GM21825 (cell line): ENCODE measurements at regions not wholly inside any gene's neighbourhood (a gene's known extent, or its start where the extent isn't known, plus 50 kb on each side); places are given as distances from the start of the nearest gene placed in this dataset.
A peak's percentile ranks its signal among the peaks of the same experiment; 100 is the strongest.

Experiments used
- ATAC-seq: cut with Tn5 transposase; IDR thresholded peaks from one replicate; pipeline ENCODE4 v1.9.1; 2021; ENCODE audit warnings: mild to moderate bottlenecking, moderate library complexity; ENCODE audit not compliant: unreplicated experiment

DNA sequence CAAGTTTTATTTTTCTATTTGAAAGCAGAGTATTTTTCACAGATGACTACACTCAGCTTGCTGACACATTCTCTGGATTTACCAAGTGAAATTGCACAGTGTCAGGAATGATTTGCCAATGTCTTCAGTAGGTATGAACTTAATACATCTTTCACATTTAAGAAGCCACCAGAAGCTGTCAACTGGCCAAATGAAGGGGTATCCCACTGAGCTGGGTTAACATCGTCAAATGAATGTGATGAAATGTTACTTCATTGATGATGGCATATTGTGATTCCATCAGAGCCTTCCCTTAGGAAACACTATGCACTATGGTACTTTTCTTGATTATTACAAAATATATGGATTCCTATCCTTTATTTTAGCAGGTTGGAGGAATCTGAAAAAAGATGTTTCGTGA, 592.3 kb downstream of the FGF9 start:
- no peak for ATAC-seq

GRCh38 chr13:22265563-22265962, 594.7 kb downstream of the FGF9 start:
- no peak for ATAC-seq

DNA sequence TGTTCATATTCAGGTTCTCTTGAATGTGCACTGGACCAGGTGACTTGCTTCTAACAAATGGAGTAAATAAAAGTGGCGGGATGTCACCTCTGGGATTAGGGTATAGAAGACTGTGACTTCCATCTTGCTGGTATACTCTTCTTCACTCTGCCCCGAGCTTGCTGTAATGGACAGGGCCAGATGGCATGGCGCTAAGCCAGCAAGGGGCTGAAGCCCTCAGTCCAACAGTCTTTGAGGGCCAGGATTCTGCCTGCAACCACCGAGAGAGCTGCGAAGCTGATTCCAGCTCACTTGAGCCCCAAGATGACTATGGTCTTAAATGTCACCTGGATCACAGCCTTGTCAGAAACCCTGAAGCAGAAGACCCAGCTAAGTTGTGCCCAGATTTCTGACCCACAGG, 600.0 kb downstream of the FGF9 start:
- no peak for ATAC-seq

GRCh38 chr13:22271903-22272302, 601.0 kb downstream of the FGF9 start:
- no peak for ATAC-seq

DNA sequence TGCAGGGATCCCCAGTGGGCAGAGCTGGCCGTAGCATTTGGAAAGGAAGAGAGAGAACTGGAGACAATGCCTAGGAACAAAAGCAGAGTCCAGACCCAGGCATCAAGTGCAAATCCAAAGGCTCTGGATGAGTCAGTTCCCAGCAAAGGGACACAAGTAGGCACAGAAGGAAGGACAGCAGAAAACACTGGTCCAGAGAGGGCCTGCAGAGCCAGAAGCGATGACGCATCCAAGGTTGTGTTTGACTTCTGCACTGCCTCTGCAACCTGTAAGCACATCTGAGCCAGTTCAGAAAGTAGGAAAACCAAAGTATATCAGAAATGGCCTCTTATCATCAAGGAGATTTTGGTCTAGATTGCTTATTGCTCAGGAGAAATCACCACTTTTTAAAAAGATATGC, 604.5 kb downstream of the FGF9 start:
- ATAC-seq, result no peak

- no peak for ATAC-seq
Measured at GRCh38 chr13:22276616-22277015, 605.7 kb downstream of the FGF9 start.

DNA sequence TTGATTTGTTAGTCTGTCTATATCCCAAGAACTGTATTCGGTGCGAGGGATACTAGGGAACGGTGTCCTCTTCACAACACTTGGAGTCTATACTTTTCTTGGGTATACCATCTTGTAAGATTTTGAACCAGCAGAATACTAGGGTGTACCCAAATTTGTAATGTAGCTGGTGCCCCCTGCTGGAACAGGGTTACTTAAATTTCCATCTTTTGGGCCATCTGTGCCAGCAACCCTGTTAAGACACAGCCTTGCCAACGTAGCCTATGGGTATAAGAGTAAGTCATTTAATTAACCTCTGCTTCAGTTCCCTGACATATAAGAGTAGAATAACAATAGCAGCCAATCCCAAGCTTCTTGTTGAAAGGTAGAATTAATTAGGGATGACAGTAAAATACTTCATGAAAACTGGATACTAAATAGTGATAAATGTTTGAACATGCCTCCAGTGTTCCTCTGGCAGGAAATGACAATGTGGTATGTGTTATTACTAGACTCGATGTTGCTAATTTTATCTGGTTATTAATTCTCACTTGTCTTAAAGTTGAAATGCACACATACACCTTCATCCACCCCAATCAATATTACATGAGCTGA, 607.6 kb downstream of the FGF9 start:
- ATAC-seq, result peak; percentile 79

- no peak for ATAC-seq
Measured at GRCh38 chr13:22285867-22286266, 615.0 kb downstream of the FGF9 start.

DNA sequence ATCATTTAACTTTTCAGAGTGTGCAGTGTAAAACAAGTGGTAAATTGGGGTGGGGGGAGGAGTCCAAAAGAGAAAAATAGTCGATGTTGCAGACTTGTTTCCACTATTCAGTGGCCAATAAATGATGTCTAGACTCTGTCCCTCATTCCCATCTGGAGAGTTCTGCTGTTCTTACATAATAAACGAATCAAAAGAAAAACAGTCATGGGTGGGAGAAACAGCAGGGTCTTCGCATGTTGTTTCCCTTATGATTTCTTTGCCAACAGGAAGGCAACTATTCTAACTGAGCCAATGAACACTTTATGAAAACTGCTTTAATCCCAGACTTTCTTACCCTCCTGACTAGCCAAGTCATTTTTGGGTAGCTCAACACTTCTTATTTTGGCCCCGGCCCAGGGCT, 615.5 kb downstream of the FGF9 start:
- ATAC-seq, result no peak

GRCh38 chr13:22287343-22287920, 616.6 kb downstream of the FGF9 start:
- no peak for ATAC-seq

- no peak for ATAC-seq
Measured at GRCh38 chr13:22288496-22288895, 617.6 kb downstream of the FGF9 start.

DNA sequence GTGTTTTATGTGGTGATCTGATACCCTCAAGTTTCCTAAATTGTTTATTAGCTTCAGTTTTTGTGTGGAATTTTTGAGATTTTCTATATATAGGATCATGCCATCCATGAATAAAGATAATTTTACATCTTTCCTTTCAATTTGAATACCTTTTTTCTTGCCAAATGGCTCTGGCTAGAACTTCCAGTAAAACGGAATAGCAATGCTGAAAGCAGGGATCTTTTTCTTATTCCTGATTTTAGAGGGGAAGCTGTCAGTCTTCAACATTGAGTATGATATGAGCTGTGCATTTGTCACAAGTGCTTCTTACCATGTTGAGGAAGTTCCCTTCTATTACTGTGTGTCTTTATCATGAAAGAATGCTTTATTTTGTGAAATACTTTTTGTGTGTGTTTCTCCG, 618.8 kb downstream of the FGF9 start:
- no peak for ATAC-seq

DNA sequence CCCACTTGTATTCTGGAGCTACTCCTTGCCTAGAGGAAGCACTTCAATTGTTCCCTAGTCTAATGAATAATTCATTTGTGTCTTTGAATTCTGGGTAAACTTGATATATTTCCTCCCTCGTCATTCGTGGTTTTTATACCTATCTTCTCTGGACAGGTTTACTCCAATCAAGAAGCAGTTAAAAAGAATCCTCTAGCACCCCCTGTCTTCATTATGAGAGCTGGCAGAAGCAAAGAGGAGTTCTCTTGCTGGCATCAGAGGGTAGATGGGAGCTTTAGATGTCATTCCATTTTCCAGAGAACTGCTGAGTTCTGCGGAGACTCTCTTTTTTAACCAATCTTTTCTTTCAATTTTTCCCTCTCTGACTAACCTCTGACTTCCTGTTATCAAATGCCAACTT, 627.7 kb downstream of the FGF9 start:
- no peak for ATAC-seq

- ATAC-seq, result no peak
Measured at GRCh38 chr13:22311734-22312404, 641.0 kb downstream of the FGF9 start.

DNA sequence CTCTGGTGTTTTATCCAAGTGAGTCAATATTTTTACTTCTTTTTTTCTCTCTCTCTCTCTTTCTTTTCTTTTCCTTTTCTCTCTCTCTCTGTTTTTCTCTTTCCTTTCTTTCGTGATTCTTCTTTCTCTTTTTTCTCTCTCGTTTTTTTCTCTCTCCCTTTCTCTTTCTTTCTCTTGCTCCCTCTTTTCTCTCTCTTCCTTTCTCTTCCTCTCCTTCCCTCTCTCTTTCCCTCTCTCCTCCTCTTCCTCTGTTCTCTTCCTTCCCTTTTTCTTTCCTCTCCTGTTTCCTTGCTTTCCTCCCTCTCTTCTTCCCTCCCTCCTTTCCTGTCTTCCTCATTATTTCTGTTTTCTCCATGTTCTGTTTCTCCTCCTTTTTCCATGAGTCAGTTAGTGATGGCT, 641.5 kb downstream of the FGF9 start:
- ATAC-seq, result no peak

DNA sequence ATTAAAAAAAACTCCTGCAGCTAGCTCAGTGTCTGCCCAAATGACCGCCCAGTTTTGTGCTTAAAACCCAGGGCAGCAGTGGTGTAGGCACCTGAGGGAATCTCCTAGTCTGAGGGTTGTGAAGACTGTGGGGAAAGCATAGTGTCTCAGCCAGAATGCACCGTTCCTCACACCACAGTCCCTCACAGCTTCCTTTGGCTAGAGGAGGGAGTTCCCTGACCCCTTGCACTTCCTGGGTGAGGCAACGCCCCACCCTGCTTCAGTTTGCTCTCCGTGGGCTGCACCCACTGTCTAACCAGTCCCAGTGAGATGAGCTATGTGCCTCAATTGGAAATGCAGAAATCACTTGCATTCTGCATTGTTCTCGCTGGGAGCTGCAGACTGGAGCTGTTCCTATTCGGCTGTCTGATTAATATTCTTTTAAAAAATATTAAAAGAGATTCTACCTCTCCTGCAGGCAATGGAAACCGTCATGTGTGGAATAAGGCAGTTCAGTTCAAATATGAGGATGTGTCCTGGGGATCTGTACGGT, 645.7 kb downstream of the FGF9 start:
- ATAC-seq, result no peak

- no peak for ATAC-seq
Measured at GRCh38 chr13:22320991-22321390, 650.1 kb downstream of the FGF9 start.

DNA sequence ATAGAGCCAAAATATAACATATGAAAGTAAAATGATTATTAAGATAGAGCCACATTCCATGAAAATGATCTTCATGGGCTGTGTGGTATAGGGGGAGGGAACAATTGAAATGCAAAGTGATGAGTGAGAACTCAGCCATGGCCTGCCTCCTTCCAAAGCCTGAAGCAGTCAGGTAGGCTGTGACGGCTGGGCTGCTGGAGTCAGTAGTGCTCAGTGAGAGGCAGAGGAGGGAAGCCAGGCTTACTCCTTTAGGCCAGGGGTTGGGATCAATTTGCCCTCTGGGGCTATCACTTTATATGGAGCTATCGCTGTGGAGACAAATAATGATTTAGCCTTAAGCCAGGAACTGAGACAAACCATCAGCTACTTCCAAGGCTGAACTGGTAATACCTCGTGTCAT, 654.9 kb downstream of the FGF9 start:
- no peak for ATAC-seq

DNA sequence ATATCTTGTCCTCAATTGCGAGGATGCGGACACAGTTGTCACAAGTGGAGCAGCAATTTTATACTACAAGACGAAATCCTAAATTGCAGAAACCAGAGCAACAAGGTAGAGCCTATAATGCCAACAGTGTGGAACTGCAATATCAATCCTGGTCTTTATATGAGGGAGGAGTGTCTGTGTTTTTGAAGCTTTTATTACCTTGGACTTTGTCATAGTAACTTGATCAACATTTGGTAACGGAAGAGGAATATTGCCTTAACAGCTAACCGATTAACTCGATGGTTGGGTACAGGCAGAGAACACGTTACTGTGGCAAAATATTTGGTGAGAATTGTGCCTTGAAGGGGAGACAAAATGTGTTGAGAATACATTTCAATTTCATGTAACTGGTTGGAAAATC, 661.5 kb downstream of the FGF9 start:
- no peak for ATAC-seq

DNA sequence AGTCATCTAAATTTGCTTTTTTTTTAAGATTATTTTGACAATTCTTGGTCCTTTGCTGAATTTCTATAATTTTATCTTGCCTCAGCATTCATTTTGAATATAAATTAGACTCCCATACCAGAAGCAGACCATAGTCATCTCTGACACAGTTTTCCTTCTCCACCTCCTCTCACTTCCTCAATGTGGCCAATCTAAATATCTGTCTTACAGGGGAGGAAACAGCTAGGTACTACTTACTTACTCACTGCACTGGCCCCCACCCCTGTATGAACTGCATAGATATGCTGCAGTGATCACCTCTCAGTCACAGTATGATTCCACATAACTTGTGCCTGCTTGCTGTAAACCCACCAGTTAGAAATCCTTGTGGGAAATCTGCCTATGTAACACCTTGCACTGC, 665.6 kb downstream of the FGF9 start:
- ATAC-seq, result no peak

- ATAC-seq, result no peak
Measured at GRCh38 chr13:22357132-22357531, 686.3 kb downstream of the FGF9 start.

DNA sequence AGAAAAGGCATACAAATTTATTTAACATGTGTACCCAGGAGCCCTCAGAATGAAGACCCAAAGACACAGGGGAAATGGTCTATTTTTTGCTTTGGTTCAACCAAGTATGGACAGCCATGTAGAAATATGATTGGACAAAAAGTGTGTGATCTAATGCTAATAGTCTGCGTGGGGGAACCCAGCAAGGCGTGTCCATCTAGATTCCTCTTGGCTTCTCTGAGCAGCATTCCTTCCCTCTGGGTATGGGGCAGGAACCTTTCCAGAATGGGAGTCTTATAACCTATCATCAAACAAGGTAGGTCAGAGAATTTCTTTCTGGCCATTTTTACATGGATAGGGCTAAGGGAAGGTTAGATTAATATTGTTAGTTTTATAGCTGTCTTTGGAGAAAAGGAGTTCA, 698.2 kb downstream of the FGF9 start:
- ATAC-seq, result no peak
